ENCODE measurements at regions not wholly inside any gene's neighbourhood (a gene's known extent, or its start where the extent isn't known, plus 50 kb on each side); places are given as distances from the start of the nearest gene placed in this dataset.

DNA sequence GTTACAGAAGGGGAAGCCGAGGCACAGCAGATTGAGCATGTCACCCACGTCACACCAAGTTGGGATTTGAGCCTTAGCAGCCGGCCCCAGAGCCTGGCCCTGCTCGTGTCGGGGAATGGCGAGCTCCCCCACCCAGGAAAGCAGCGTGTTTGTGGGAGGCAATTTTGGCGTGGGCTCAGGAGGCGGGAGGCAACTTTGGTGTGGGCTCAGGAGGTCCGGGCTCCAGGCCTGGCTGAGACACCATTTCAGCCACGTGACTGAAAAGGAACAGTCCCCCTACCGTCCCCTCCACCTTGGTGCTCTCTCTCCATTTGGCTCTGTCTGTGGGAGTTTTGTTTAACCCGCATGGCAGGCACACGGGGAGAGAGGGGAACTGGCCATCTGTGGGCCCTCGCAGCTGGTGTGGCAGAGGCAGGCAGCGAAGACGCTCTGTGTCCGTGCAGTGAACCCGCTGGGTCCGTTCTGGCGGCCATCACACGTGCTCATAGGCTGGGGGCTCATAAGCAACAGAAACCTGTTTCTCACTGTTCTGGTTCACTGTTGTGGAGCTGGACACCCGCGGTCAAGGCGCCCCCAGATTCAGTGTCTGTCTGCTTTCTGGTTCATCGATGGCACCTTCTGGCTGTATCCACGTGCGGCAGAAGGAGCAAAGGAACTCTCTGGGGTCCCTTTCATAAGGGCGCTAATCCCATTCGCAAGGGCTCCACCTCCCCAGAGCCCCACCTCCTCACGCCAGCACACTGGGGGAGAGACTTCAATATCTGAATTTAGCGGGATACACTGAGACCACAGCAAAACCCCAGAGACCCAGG is 110.2 kb downstream of the CRYAA start:
- DNase-seq (ENCODE audit: extremely low spot score, insufficient read length, low read depth) (no peak), FAIRE-seq (no peak)

DNA sequence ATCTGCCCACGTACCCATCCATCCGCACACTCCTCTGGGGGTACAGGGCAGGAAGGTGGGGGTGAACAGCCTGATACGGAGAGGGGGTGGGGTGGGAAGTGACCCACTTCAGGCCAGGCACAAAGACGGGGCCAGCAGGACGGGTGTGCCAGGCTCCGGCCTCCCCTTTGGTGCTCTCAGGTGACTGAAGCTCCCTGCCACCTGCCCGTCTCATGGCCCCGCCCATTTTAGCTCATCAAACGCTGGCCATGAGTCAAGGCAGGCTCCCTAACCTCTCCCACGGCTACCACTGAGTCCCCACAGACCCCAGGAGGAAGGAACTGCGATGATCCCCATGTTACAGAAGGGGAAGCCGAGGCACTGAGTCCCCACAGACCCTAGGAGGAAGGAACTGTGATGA is 109.6 kb downstream of the CRYAA start:
- DNase-seq (ENCODE audit: extremely low spot score, insufficient read length, low read depth) (no peak), FAIRE-seq (no peak)

DNA sequence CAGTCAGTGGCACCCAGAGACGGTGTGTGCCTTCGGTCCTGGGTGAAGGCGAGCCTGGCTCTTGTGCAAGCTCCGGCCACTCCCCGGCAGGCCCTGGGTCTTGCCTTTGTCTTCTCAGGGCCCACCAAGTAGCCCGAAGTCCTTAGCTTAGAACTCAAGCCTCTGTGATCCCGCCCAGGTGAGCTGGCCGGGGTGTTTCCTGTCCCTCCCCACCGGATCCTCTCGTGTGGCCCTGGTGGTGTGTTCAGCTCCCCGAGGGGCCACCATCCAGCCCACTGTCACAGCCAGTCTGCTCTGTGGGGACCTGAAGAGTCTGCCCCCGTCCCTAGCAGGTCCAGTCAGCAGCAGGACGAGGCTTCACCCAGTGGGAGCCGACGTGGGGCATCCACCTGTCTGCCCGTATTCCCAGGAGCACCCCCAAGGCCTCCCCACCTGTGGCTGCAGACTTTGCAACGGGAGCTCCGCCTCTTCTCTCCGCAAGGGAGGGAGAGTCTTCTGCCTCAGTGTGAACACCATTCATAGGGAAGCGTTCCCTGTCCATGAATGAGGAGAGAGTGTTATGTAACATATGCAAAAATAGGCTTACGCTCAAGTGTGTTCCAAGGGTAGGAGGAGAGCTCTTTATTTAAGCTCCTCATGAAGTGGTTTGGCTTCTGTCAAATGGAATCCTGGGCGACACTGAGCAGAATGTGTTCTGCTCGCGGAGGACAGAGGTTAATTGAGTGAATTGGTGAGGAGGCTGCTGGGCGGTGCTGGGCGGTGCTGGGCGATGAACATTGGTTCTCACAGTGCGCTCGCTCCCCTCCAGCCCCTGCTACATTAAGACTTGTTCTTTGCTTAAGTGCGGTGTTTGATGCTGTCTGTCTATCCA is 108.9 kb downstream of the CRYAA start:
- DNase-seq (ENCODE audit: extremely low spot score, insufficient read length, low read depth) = no peak
- no peak for FAIRE-seq

DNA sequence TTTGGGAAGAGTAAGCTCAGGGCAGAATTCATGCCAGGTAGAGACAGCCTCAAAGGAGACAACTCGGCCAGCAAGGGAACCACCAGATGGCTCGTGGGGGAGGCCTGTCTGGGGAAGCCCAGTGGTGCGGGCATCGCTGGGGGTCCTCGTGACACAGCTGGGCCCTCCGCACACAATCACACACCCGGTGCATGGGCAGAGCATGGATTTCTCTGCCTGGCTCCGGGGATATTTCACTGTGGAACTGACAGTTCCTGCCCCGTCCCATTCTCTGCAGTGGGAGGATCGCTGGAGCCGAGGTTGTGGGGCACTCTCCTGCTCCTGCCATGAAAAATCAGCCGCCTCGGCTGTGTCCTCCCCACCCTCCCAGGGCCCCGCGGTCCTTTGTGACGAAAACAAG is 108.0 kb downstream of the CRYAA start:
- FAIRE-seq = no peak
- no peak for DNase-seq (ENCODE audit: extremely low spot score, insufficient read length, low read depth)

GRCh38 chr21:43275421-43276211 is 106.8 kb downstream of the CRYAA start:
- no peak for FAIRE-seq
- no peak for DNase-seq (ENCODE audit: extremely low spot score, insufficient read length, low read depth)

DNA sequence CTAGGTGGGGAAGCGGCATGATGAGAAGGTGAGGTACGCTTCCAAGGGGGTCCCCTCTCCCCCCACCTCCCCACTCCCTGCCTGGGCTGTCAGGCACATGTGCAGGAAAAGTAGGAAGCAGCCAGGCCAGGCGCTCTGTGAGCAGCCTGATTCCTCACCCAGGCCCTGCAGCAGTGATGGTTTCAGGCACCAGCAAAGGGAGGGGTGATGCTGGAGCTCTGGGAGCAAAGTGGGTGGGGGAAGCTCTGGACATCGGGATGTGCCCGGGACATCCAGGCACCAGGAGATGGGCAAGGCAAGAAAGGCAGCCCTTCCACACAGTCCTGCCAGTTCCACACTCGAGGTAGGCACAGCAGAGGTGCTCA is 106.1 kb downstream of the CRYAA start:
- DNase-seq (ENCODE audit: extremely low spot score, insufficient read length, low read depth) = no peak

GRCh38 chr21:43274022-43274945 is 105.5 kb downstream of the CRYAA start:
- no peak for FAIRE-seq
- DNase-seq (ENCODE audit: extremely low spot score, insufficient read length, low read depth) = no peak

More for the DNA sequence above, 106.1 kb downstream of the CRYAA start:
- no peak for FAIRE-seq

DNA sequence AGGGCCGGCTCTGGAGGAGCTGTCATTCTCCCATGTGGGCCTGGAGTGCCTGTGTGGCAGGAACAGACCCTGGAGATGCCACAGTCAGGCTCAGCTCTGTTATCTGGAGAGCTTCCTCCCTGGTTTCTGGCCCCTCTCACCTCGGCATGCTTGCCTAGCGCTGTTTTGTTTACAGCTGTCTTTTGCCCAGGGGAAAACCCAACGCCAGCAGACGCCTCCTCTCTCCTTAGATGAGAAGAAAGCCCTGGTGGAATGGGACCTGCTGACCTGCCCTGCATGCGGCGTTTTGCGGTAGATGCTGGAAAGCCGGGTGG is 104.9 kb downstream of the CRYAA start:
- FAIRE-seq = no peak

DNA sequence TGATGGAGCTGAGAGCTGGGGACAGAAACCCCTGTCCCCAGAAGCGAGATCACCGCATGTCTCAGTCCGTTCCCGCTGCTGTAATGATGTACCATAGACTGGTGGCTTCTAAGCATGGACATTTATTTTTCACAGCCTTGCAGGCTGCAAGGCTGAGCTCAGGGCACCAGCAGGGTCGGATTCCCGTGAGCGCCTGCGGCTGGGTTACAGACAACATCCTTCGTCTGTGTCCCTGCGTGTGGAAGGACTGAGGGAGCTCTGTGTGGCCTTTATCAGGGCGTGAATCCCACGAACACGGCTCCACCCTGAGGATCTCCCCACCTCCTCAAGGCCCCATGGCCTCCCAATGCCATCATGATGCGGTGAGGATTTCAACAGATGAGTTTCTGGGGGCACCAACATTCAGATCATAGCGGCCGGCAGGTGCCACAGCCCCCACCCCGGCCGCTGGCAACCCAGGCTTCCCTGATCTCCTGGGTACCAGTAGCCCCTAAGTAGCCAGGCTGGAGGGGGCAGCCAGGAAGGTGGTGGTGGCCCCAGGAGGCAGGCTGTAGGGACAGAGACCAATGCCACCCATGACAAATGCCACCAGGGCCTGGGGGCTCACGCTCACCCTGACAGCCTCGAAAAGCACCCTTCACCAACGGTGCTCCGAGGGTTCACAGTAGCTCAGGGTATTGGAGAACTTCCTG is 104.4 kb downstream of the CRYAA start:
- FAIRE-seq = no peak

More for the DNA sequence above, 104.9 kb downstream of the CRYAA start:
- no peak for DNase-seq (ENCODE audit: extremely low spot score, insufficient read length, low read depth)

DNA sequence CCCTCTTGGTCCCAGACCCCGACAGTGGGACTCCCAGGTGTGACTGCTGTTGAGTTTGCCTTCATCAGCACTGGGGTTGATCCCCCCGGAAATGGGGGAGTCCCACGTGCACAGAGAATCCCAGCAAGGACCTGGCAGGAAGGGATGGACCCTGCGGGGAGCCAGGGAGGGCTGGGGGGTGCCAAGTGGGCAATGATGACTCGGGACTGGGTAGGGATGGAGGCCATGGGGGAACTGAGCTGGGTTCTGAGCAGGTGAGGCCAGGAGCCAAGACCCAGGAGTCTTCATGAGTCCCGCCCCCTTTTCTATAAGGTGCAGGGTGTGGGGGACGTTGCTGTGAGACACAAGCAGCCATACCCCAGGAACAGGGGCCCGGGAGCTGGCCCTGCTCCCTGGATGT is 103.8 kb downstream of the CRYAA start:
- FAIRE-seq = no peak
- no peak for DNase-seq (ENCODE audit: extremely low spot score, insufficient read length, low read depth)

More for the DNA sequence above, 104.4 kb downstream of the CRYAA start:
- no peak for DNase-seq (ENCODE audit: extremely low spot score, insufficient read length, low read depth)

- DNase-seq (ENCODE audit: extremely low spot score, insufficient read length, low read depth) (no peak), FAIRE-seq (no peak)
Observed at GRCh38 chr21:43271452-43272020, 102.7 kb downstream of the CRYAA start.

- no peak for DNase-seq (ENCODE audit: extremely low spot score, insufficient read length, low read depth)
- FAIRE-seq = no peak
Observed at GRCh38 chr21:43270800-43271301, 102.0 kb downstream of the CRYAA start.

- no peak for DNase-seq (ENCODE audit: extremely low spot score, insufficient read length, low read depth)
- no peak for FAIRE-seq
Observed at GRCh38 chr21:43269957-43270705, 101.3 kb downstream of the CRYAA start.

DNA sequence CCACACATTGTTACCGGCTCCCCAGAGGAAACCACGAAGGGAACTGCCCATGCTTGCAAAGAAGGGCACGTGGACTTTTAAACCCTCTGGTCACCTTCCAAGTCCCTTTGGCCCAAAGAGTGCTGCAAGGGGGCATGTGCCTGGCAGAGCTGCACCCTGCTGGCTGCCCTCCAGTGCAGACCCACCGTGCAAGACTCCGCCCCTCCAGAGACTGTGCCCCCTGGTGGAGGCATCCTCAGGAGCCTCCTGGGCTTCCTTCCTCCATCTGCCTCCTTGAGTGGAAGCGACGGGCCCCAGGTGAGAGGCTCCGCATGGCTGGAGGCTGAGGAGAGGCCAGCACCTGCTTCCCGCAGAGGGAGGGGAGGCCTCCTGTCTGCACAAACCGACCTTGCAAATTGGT is 100.6 kb downstream of the CRYAA start:
- no peak for DNase-seq (ENCODE audit: extremely low spot score, insufficient read length, low read depth)

GRCh38 chr21:43268804-43269186 is 100.0 kb downstream of the CRYAA start:
- FAIRE-seq (no peak), DNase-seq (ENCODE audit: extremely low spot score, insufficient read length, low read depth) (no peak)

More for the DNA sequence above, 100.6 kb downstream of the CRYAA start:
- no peak for FAIRE-seq

DNA sequence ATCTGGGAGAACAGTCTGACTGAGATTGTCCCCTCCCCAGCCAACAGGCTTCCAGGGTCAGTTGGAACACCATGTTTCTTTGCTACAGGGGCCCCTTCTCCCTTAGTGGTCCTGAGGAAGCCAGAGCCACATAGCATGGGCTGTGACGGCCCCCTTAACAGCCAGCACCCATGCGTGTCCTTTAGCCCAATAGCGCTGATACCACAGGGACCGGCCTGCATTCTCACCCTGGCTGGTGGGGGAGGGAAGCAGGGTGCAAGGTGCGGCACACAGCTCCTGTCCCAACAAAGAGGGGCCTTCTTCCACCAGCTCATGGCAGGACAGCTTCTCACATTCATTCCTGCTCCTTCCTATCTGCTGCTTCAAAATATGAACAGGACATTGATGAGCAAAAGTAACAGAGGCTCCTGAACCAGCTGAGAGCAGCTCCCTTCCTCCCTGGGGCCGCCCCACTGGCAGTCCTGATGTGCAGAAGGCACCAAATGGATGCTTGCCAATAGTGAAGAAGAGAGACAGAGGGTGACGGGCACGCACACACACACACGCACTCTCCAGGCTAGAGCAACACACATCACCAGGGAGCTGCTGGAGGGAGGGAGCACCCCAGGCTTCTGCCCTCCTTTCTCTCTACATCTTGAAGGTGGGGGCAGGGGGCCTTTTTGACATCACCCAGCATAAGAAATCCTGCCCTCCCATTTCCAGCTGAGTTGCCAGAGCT is 99.4 kb downstream of the CRYAA start:
- DNase-seq (ENCODE audit: extremely low spot score, insufficient read length, low read depth) (no peak), FAIRE-seq (no peak)

- no peak for FAIRE-seq
- no peak for DNase-seq (ENCODE audit: extremely low spot score, insufficient read length, low read depth)
Observed at GRCh38 chr21:43267391-43268085, 98.7 kb downstream of the CRYAA start.
